HCT116 (cell line): ENCODE measurements at regions not wholly inside any gene's neighbourhood (a gene's known extent, or its start where the extent isn't known, plus 50 kb on each side); places are given as distances from the start of the nearest gene placed in this dataset.

Source experiments
- ATAC-seq: fragments of 200-7000 bp; cut with Tn5 transposase; 2 replicates; pipeline ENCODE4 v1.9.1; 2020; ENCODE audit warnings: mild to moderate bottlenecking, moderate library complexity
- BruUV-seq: library from RNA; stranded (reverse); fragments of 400-500 nt; replicated peaks from 2 replicates; lab custom pipeline; 2021; lab: Mats Ljungman, UMichigan
- CTCF ChIA-PET: fragments of 300-600 bp; sonication (Branson Sonifier 250); formaldehyde crosslinking; loops from one replicate; lab custom pipeline; 2021; ENCODE audit warnings: antibody characterized with exemption; lab: Charles Lee
- POLR2A ChIA-PET: fragments of 300-600, 350-600 bp; sonication (Branson Sonifier 250); formaldehyde crosslinking; loops from one replicate; lab custom pipeline; 2021; ENCODE audit warnings: antibody characterized with exemption; lab: Charles Lee
- RAD21 ChIA-PET, 2 experiments: fragments of 300-600 bp; sonication (Branson Sonifier 250); formaldehyde crosslinking; loops; one replicate each; lab custom pipeline; 2023; ENCODE audit warnings: low total read pairs in 2 of 2; ENCODE audit not compliant: uncharacterized antibody in 2 of 2, unreplicated experiment in 2 of 2, low non-redundant PET in 1 of 2; lab: Charles Lee
- DNase-seq: peaks from one replicate; pipeline ENCODE4 v3.0.0-alpha.2; 2010; ENCODE audit warnings: low read depth, low spot score
- H2AFZ ChIP-seq: fragments of 200-600 bp; shearing (Covaris generic), sonication (generic); 2 replicates; pipeline ENCODE4 v1.6.1; 2017; ENCODE audit warnings: low read depth, mixed run types, mixed read lengths, antibody characterized with exemption, low read length; ENCODE audit not compliant: poor library complexity, severe bottlenecking
- H3K27ac ChIP-seq: 2 replicates; pipeline ENCODE4 v1.5.1; 2012; ENCODE audit warnings: low read depth, low read length
- H3K27me3 ChIP-seq: fragments of 200-600 bp; sonication (generic); 2 replicates; pipeline ENCODE4 v1.6.1; 2016; ENCODE audit warnings: mixed run types, low read length, mixed read lengths; ENCODE audit not compliant: insufficient read depth
- H3K36me3 ChIP-seq, 2 experiments: fragments of 200-500 bp in 1 of 2; fragments of 200-600 bp in 1 of 2; sonication (Bioruptor generic) in 1 of 2; sonication (generic) in 1 of 2; 2 replicates each; pipeline versions ENCODE4 v1.5.1 to v1.6.1; 2014 to 2016; ENCODE audit warnings: low read length in 2 of 2, inconsistent platforms in 1 of 2, mixed read lengths in 1 of 2, mixed run types in 1 of 2; ENCODE audit not compliant: insufficient read depth in 2 of 2, control insufficient read depth in 1 of 2
- H3K4me1 ChIP-seq, 2 experiments: fragments of 200-600 bp in 1 of 2; sonication (generic) in 1 of 2; 2 replicates each; pipeline versions ENCODE4 v1.5.1 to v1.6.1; 2012 to 2017; ENCODE audit warnings: low read length in 2 of 2, inconsistent platforms in 1 of 2, mild to moderate bottlenecking in 1 of 2, mixed read lengths in 1 of 2, mixed run types in 1 of 2, moderate library complexity in 1 of 2; ENCODE audit not compliant: insufficient read depth in 2 of 2, control insufficient read depth in 1 of 2
- H3K4me2 ChIP-seq: fragments of 200-600 bp; sonication (generic); 2 replicates; pipeline ENCODE4 v1.6.1; 2017; ENCODE audit warnings: mixed run types, low read length, mixed read lengths
- H3K4me3 ChIP-seq, 2 experiments: fragments of 200-600 bp in 1 of 2; sonication (generic) in 1 of 2; replicated peaks in 1 of 2; 2 replicates each; pipeline ENCODE4 v1.5.1; 2011 to 2016; ENCODE audit warnings: low read length in 2 of 2, control low read depth in 1 of 2, low read depth in 1 of 2, mild to moderate bottlenecking in 1 of 2, mixed read lengths in 1 of 2, mixed run types in 1 of 2
- H3K79me2 ChIP-seq: fragments of 200-600 bp; sonication (generic); 2 replicates; pipeline ENCODE4 v1.6.1; 2017; ENCODE audit warnings: mild to moderate bottlenecking, mixed run types, low read length, moderate library complexity, mixed read lengths; ENCODE audit not compliant: insufficient read depth
- H3K9ac ChIP-seq: fragments of 200-600 bp; sonication (generic); 2 replicates; pipeline ENCODE4 v1.6.1; 2016; ENCODE audit warnings: low read length, mixed read lengths
- H3K9me2 ChIP-seq: fragments of 200-600 bp; sonication (generic), shearing (Covaris generic); 2 replicates; pipeline ENCODE4 v1.6.1; 2017; ENCODE audit warnings: mixed run types, mild to moderate bottlenecking, moderate library complexity; ENCODE audit not compliant: insufficient read depth
- H3K9me3 ChIP-seq, 2 experiments: fragments of 200-500 bp in 1 of 2; fragments of 200-600 bp in 1 of 2; sonication (Bioruptor generic) in 1 of 2; sonication (generic) in 1 of 2; 2 replicates each; pipeline ENCODE4 v1.6.1; 2014 to 2017; ENCODE audit warnings: low read length in 2 of 2, mixed read lengths in 2 of 2, inconsistent platforms in 1 of 2, low read depth in 1 of 2, mild to moderate bottlenecking in 1 of 2, mixed run types in 1 of 2, moderate library complexity in 1 of 2; ENCODE audit not compliant: control insufficient read depth in 1 of 2, insufficient read depth in 1 of 2
- H4K20me1 ChIP-seq: fragments of 200-600 bp; sonication (generic), shearing (Covaris generic); 2 replicates; pipeline ENCODE4 v1.6.1; 2017; ENCODE audit warnings: mixed run types, mild to moderate bottlenecking, moderate library complexity; ENCODE audit not compliant: insufficient read depth
- CBX3 ChIP-seq: IDR thresholded peaks from 2 replicates; pipeline ENCODE4 v1.6.1; 2012; ENCODE audit warnings: low read depth
- CEBPB ChIP-seq: IDR thresholded peaks from 2 replicates; pipeline ENCODE4 v1.6.1; 2012; ENCODE audit warnings: low read depth
- ELF1 ChIP-seq: IDR thresholded peaks from 2 replicates; pipeline ENCODE4 v1.6.1; 2012; ENCODE audit warnings: low read depth, borderline replicate concordance
- EZH2phosphoT487 ChIP-seq: fragments of 200-600 bp; IDR thresholded peaks from 2 replicates; pipeline ENCODE4 v1.6.1; 2018; ENCODE audit warnings: antibody characterized with exemption, borderline replicate concordance
- POLR2A ChIP-seq: IDR thresholded peaks from 2 replicates; pipeline ENCODE4 v1.7.0; 2011; ENCODE audit warnings: borderline replicate concordance; ENCODE audit not compliant: insufficient read depth, insufficient read length; ENCODE audit errors: extremely low read depth
- POLR2AphosphoS5 ChIP-seq: IDR thresholded peaks from 2 replicates; pipeline ENCODE4 v1.6.1; 2011; ENCODE audit warnings: mild to moderate bottlenecking, low read depth, low read length, moderate library complexity
- RAD21 ChIP-seq: IDR thresholded peaks from 2 replicates; pipeline ENCODE4 v1.6.1; 2012; ENCODE audit warnings: low read depth, mild to moderate bottlenecking
- SP1 ChIP-seq: IDR thresholded peaks from 2 replicates; pipeline ENCODE4 v1.6.1; 2012; ENCODE audit warnings: low read depth
- SRF ChIP-seq: IDR thresholded peaks from 2 replicates; pipeline ENCODE4 v1.6.1; 2012; ENCODE audit warnings: low read depth
- TCF7L2 ChIP-seq: IDR thresholded peaks from 2 replicates; pipeline ENCODE4 v1.7.0; 2011; ENCODE audit warnings: borderline replicate concordance, inconsistent platforms; ENCODE audit not compliant: insufficient read depth, insufficient read length; ENCODE audit errors: extremely low read depth
- YY1 ChIP-seq: IDR thresholded peaks from 2 replicates; pipeline ENCODE4 v1.6.1; 2011; ENCODE audit warnings: low read length, low read depth, moderate library complexity, mild to moderate bottlenecking; ENCODE audit not compliant: insufficient replicate concordance; ENCODE audit errors: extremely low read depth
- intact Hi-C: fragments of 100-400 bp; cut with micrococcal nuclease; formaldehyde crosslinking; loops from 2 replicates; pipeline ENCODE4 v1.10.0; 2022
- TF ChIP-seq, protein P1 (sequence below): IDR thresholded peaks from 2 replicates; pipeline ENCODE4 v1.6.1; 2011; ENCODE audit warnings: mild to moderate bottlenecking, low read length, moderate library complexity; ENCODE audit not compliant: insufficient replicate concordance; ENCODE audit errors: extremely low read depth
- TF ChIP-seq, protein P2 (sequence below), 3 experiments: fragments of 200-600 bp in 1 of 3; sonication (generic) in 1 of 3; IDR thresholded peaks in 2 of 3; conservative IDR thresholded peaks in 1 of 3; 2 replicates each; pipeline ENCODE4 v1.5.1; 2012 to 2017; ENCODE audit warnings: low read depth in 2 of 3, low read length in 2 of 3, antibody characterized with exemption in 1 of 3, borderline replicate concordance in 1 of 3, control low read depth in 1 of 3, mild to moderate bottlenecking in 1 of 3, mixed read lengths in 1 of 3, mixed run types in 1 of 3, moderate library complexity in 1 of 3; ENCODE audit not compliant: insufficient read depth in 1 of 3
- TF ChIP-seq, protein P3 (sequence below): IDR thresholded peaks from 2 replicates; pipeline ENCODE4 v1.6.1; 2012
- TF ChIP-seq, protein P4 (sequence below): IDR thresholded peaks from 2 replicates; pipeline ENCODE4 v1.6.1; 2012

DNA sequence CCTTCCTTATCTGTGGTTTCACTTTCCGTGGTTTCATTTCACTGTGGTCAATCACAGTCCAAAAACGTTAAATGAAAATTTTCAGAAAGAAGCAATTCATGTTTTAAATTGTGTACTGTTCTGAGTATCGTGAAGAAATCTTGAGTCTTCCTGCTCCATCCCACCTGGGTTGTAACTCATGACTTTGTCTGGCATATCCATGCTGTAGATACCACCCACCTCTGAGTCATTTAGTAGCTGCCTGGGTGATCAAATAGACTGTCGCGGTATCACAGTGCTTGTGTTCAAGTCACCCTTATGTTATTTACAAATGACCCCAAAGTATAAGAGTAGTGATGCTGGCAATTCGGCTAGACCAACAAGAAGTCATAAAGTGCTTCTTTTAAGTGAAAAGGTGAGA lies 521.2 kb downstream of the AACS start (continued):
- TF ChIP-seq, protein P1, sequence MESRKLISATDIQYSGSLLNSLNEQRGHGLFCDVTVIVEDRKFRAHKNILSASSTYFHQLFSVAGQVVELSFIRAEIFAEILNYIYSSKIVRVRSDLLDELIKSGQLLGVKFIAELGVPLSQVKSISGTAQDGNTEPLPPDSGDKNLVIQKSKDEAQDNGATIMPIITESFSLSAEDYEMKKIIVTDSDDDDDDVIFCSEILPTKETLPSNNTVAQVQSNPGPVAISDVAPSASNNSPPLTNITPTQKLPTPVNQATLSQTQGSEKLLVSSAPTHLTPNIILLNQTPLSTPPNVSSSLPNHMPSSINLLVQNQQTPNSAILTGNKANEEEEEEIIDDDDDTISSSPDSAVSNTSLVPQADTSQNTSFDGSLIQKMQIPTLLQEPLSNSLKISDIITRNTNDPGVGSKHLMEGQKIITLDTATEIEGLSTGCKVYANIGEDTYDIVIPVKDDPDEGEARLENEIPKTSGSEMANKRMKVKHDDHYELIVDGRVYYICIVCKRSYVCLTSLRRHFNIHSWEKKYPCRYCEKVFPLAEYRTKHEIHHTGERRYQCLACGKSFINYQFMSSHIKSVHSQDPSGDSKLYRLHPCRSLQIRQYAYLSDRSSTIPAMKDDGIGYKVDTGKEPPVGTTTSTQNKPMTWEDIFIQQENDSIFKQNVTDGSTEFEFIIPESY: no peak
- TF ChIP-seq, protein P2, sequence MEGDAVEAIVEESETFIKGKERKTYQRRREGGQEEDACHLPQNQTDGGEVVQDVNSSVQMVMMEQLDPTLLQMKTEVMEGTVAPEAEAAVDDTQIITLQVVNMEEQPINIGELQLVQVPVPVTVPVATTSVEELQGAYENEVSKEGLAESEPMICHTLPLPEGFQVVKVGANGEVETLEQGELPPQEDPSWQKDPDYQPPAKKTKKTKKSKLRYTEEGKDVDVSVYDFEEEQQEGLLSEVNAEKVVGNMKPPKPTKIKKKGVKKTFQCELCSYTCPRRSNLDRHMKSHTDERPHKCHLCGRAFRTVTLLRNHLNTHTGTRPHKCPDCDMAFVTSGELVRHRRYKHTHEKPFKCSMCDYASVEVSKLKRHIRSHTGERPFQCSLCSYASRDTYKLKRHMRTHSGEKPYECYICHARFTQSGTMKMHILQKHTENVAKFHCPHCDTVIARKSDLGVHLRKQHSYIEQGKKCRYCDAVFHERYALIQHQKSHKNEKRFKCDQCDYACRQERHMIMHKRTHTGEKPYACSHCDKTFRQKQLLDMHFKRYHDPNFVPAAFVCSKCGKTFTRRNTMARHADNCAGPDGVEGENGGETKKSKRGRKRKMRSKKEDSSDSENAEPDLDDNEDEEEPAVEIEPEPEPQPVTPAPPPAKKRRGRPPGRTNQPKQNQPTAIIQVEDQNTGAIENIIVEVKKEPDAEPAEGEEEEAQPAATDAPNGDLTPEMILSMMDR (IDR thresholded peaks at IDR 0.05 in 2 of 3, conservative IDR thresholded peaks at IDR 0.05 in 1 of 3; ENCODE audit: borderline replicate concordance in 1 of 3, insufficient read depth in 1 of 3, low read depth in 2 of 3, low read length in 2 of 3): no peak
- no peak for TF ChIP-seq EZH2phosphoT487
- TF ChIP-seq, all 23 proteins: peak for 0

DNA sequence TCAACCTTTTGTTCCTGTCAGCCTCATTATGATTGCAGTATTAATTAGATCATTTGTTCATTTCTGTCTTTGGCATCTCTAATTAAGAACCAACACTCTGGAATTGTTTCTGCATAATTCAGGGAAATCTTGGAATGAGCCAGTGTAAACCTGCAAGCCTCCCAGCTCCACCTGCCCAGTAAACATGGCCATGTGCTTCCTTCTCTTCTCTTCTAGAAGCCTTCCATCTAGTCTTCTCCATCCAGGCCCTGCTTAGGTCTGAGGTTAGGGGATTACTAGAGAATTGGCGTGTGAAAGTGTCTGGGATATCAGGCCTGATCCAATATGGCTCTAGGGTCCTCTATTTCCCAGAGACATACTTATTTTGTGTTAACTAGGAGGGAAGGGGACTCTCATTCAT lies 528.0 kb downstream of the AACS start:
- no peak overlapping the region for H3K4me2 ChIP-seq
- no peaks in the 10 kb centered on the region for H3K9me2 ChIP-seq
- no peak overlapping the region for H2AFZ ChIP-seq
- H3K27ac ChIP-seq: no peak overlapping the region
- H3K4me3 ChIP-seq: no peak overlapping the region
- intact Hi-C loops: no loop called here
- H3K4me1 ChIP-seq: no peaks in the 10 kb centered on the region
- ChIA-PET POLR2A (no interaction called here), RAD21 (no interaction called here), CTCF (no interaction called here)
- DNase-seq: no peak
- no peak for ATAC-seq
- H4K20me1 ChIP-seq: no peaks in the 10 kb centered on the region
- H3K9ac ChIP-seq: no peak overlapping the region
- H3K79me2 ChIP-seq: no peaks in the 10 kb centered on the region
- H3K27me3 ChIP-seq: no peaks in the 10 kb centered on the region
- H3K36me3 ChIP-seq: no peaks in the 10 kb centered on the region
- BruUV-seq: no TSS peak
- H3K9me3 ChIP-seq: peaks cover 0 to 4% of the 10 kb centered on the region in 2 experiments; a peak in 1 of 4 replicates
- TF ChIP-seq POLR2A (no peak), TCF7L2 (no peak), SRF (no peak), YY1 (no peak), CEBPB (no peak), SP1 (no peak), ELF1 (no peak), POLR2AphosphoS5 (no peak), CBX3 (no peak), RAD21 (no peak), EZH2phosphoT487 (no peak)
- TF ChIP-seq, protein P3, sequence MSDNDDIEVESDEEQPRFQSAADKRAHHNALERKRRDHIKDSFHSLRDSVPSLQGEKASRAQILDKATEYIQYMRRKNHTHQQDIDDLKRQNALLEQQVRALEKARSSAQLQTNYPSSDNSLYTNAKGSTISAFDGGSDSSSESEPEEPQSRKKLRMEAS: no peak
- TF ChIP-seq, protein P1: no peak
- TF ChIP-seq, protein P2 (IDR thresholded peaks at IDR 0.05 in 2 of 3, conservative IDR thresholded peaks at IDR 0.05 in 1 of 3; ENCODE audit: borderline replicate concordance in 1 of 3, insufficient read depth in 1 of 3, low read depth in 2 of 3, low read length in 2 of 3): no peak
- TF ChIP-seq, protein P4, sequence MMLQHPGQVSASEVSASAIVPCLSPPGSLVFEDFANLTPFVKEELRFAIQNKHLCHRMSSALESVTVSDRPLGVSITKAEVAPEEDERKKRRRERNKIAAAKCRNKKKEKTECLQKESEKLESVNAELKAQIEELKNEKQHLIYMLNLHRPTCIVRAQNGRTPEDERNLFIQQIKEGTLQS: no peak
